Suppressor macrophage treated with lipopolysaccharide for 4 hours (primary cell): ENCODE measurements at regions not wholly inside any gene's neighbourhood (a gene's known extent, or its start where the extent isn't known, plus 50 kb on each side); places are given as distances from the start of the nearest gene placed in this dataset.
"Not testable (repeated sequence)": the region's sequence is repeated elsewhere in the genome, so short reads cannot be mapped to it uniquely, and the experiment has no call there.

Experiments used
- DNase-seq: peaks from one replicate; pipeline ENCODE4 v3.0.0-alpha.2; 2020

DNA sequence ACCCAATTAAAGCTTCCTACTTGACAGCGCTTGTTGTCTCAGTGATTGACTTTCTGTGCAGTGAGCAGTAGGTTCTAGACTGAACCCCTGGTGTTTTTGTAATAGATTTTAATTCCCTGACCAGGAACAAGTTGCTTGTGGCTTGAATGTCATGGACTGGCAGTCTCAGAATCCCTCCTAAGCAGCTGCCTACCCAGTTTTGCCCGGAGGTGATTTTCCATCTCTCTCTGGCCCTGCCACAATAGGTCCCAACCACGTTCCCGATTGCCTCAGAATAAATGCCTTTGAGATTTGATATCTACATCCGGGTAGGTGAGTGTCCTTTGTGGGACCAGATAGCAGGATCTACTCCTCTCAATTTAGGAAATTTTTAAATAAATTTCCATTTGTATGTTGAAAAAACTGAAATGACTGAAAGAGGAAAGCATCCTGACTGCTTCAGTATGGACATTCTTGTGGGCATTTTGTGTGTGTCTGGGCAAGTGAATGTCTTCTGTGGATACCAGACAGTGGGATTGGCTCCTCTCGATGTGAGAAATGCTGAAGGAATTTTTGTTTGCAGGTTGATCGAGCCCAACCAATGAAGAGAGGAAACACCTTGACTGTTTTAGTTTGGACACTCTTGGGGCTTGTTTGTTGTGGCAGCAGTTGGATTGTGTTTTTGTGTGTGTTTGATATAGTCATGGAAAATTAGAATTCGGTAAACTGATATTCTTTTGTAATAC is 1607.4 kb downstream of the C4orf33 start:
- DNase-seq, result no peak

GRCh38 chr4:130705023-130705422 is 1609.1 kb downstream of the C4orf33 start:
- DNase-seq, result no peak

- DNase-seq, result no peak
Measured at GRCh38 chr4:130712038-130712437, 1616.1 kb downstream of the C4orf33 start.

DNA sequence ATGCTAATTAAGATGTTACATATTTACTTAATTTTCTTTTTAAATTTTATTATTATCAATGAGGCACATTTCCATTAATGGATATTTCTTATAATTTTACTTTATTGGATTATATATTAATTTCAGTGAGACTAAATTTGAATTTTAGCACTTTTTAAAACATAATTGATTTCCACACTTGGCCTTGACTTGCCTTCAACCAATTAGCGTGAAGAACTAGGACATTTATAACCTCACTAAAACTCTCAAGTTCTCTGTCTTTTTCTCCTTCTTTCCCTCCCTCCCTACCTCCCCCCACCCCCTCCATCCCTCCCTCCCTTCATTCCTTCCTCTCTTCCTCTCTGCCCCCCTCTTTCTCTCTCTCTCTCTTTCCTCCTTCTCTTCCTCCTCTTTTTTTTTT is 1618.1 kb downstream of the C4orf33 start:
- DNase-seq, result no peak

- DNase-seq, result no peak
Measured at GRCh38 chr4:130722361-130722760, 1626.4 kb downstream of the C4orf33 start.

- no peak for DNase-seq
Measured at GRCh38 chr4:130736436-130737185, 1640.7 kb downstream of the C4orf33 start.

DNA sequence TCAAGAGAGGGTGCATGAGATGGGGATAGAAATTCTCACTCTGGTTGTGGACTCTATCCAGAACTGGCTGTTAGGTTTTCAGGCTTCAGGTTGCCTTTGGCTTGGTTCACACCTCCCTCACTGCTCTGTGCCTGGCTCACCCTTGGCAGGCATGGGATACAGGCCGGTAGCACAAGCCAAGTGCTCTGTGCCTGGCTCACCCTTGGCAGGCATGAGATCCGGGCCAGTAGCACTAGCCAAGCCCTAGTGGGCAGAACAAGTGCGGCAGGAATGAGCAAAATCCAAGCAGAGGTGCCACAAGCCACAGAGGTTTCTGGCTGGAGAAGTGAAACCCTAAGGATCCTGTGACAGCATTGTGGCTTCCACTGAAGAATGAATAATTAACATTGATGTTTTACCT is 1642.3 kb downstream of the C4orf33 start:
- DNase-seq, result no peak

DNA sequence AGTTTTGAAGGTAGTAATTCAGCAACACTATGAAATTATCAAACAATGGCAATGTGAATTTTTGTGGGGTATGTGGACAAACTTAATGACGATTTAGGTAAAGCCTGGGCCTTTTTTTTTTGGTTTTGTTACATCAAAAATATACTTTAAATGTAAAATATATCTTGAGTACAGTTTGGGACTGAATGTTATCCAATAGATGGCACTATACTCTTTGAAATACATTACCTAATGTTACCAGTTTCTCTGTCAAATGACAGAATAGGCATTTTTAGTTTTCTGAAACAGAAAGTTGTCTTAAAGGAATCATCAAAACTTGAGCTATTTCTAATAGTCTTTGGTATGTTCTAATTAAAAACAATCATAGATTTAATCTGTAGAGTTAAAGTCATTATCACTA is 1651.9 kb downstream of the C4orf33 start:
- no peak for DNase-seq

DNA sequence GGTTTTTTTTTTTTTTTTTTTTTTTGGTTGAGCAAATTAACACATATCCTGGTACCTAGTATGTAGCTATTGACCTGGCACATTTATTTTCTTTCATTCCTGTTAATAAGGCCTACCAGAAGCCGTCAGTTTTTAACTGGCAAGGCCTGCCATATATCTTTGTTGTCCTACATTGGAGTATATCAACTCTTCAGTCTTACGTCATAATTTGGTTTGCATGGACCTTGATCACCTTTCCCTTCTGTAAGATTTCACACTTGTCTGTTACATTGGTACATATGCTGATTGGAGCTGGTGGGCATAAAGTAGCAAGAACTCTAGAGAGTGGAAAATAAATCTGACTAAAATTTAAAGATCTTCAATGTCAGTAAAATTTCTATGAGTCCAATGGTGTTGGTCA is 1658.0 kb downstream of the C4orf33 start:
- no peak for DNase-seq

DNA sequence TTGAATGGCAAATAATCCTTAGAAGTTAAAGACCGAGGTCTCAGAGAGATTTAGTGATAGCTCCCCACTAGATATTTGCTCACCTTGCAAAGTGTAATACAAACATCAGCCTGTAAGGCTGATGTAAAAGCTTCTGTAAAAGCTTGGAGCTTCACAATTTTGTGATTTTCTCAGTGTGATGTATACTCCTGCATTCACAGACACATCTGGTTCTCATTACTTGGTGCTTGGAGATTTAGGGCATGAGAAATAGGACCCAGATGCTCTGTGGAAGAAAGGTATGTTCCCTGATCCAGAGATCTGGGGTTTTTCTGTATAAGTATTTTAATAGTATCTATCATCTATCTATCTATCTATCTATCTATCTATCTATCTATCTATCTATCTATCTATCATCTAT is 1664.3 kb downstream of the C4orf33 start:
- DNase-seq, result no peak

- DNase-seq, result not testable (repeated sequence)
Measured at GRCh38 chr4:130767384-130767783, 1671.4 kb downstream of the C4orf33 start.

DNA sequence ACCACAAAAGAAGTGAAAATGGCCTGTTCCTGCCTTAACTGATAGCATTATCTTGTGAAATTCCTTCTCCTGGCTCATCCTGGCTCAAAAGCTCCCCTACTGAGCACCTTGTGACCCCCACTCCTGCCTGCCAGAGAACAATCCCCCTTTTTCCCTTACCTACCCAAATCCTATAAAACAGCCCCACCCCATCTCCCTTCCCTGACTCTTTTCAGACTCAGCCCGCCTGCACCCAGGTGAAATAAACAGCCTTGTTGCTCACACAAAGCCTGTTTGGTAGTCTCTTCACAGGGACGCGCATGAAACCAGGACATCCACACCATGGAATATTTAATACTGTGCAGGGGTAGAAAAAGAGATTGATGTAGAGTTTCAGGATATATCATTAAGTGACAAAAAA is 1677.0 kb downstream of the C4orf33 start:
- not testable (repeated sequence) for DNase-seq

- peak; percentile 2 for DNase-seq
Measured at GRCh38 chr4:130808492-130808891, 1712.5 kb downstream of the C4orf33 start.

DNA sequence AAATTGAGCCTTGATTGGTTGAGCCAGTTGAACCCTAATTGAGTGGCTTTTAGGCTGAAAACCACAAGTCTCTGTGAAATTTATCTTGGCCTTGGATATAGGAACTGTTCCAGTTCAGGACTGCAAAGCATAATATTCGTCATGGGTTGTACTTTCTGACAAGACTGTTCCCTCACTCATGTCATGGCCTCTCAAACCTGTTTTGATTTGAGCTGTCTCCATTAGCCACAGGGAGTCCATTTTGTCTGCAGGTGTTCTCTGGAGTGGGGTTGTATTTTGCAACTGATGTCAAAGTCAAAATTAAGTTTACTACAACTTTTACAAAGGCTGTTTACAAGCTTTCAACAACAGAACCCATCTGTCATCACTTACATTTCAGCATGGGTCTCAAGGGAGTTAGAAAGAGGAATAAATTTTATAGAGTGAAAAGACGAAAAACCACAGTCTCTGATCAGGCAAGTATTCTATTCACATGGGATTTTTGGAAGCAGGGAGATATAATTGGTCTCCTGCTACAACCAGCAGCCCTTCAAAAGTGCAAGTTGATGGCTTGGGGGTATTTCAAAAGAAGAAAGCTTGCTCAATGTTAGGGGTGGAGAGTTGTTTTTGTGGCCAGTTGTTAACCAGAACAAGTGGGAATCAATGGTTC is 1716.3 kb downstream of the C4orf33 start:
- DNase-seq, result no peak

DNA sequence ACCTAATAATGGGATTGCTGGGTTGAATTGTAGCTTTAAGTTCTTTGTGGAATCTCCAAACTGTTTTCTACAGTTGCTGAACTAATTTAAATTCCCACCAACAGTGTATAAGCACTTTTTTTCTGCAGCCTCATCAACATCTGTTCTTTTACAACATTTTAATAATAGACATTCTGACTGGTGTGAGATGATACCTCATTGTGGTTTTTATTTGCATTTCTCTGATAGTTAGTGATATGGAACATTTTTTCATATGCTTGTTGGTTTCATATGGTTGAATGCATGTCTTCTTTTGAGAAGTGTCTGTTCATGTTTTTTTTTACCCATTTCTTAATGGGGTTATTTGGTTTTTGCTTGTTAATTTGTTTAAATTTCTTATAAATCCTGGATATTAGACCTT is 1718.9 kb downstream of the C4orf33 start:
- DNase-seq, result no peak

GRCh38 chr4:130820448-130820847 is 1724.5 kb downstream of the C4orf33 start:
- no peak for DNase-seq

GRCh38 chr4:130825284-130825683 is 1729.3 kb downstream of the C4orf33 start:
- DNase-seq, result no peak

DNA sequence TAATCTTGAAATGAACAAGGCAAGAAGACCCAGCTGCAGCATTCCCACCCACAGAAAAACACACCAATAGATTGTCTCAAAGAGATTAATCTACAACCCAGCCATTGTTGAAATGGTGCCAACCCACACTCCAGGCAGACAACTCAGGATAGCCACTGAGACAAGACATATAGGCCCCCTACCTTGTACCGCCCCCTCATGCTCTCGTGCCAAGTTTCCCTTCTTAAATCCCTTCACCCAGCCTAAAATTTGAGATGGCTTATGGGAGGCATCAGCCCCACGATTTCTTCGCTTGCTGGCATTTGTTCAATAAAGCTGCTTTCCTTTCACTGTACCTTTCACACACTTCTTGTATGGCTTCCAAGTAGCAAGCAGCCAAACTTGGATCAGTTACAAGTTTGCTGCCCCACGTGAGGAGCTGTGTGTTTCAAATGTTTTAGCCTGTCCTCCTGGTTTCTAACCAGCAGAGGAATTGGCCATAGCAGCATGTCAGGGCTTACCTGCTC is 1754.1 kb downstream of the C4orf33 start:
- DNase-seq, result no peak

DNA sequence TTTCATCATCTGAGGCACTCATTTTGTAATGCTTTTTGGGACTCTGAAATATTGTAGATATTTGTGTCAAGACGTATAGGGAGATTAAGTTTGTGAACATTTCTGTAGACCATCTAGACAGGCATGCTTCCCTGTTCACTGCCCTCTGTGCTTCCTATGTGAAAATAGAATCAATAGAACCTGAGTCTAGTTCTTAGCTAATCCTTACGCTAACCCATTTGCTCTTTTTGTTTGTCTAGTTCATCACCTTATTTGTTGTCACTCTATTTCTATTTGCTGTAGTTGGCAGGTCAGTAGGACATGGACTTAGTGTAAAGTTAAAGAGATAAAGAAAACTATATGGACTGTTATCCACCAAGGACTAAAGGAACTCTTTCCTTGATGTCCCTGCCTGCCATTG is 1755.2 kb downstream of the C4orf33 start:
- no peak for DNase-seq

DNA sequence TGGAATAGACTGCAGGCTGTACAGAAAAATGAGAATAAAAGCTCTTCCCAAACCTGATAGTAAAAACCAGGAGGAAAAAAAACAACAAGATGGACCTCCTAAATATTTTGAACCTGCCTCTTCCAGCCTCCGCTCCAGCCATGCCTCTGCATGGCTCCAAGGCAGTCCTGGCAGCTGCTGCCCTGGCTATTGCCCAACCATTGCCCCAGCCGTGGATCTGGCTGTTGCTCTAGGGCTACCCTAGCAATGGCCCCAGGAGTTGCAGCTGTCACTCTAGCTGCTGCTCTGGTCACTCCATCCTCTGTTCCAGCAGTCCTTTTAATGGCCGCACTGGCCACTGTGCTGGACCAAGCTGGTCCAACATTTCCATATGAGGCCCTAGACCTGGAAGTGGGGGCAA is 1756.0 kb downstream of the C4orf33 start:
- no peak for DNase-seq

DNA sequence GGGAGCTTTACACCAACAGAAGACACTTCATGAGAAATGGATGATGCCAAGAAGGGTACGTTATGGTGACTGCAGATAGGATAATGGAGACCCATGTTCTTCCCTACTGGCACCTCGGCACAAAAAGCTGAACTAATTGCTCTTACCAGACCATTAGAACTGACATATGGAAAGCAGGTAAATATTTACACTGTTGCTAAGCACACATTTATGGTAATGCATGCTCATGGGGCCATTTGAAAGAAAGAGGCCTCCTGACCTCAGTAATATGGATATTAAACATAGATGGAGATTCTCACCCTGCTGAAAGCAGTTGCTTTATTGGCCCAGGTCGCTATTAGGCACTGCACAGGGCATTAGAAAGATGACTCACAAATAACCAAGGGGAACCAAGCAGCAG is 1759.6 kb downstream of the C4orf33 start:
- no peak for DNase-seq

DNA sequence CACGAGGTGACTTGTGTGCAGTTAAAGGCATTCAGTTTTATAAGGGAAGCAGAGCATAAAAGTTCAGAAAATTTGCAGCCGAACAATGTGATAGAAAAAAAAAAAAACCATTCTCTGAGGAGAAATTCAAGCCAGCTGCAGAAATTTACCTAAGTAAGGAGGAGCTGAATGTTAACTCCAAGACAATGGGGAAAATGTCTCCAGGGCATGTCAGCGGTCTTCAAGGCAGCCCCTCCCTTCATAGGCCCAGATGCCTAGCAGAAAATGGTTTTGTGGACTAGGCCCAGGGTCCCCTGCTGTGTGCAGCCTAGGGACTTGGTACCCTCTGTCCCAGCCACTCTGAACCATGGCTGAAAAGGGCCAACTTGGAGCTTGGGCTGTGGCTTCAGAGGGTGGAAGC is 1764.0 kb downstream of the C4orf33 start:
- DNase-seq, result no peak

DNA sequence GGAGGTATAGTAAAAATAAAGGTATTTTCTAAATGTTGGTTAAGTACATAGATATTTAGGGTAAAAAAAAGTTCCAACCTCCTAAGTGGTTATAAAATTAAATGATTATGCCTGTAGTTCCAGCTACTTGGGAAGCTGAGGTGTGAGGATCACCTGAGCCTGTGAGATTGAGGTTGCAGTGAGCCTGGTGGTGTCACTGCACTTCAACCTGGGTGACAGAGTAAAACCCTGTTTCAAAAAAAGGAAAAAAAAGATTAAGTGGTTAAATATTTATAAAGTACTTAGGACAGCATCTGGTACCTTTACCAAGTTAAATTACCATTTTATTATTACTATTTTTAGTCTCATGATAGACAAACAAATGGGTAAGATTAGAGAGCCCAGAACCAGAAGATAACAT is 1801.0 kb downstream of the C4orf33 start:
- DNase-seq, result no peak

- no peak for DNase-seq
Measured at GRCh38 chr4:130901321-130901720, 1805.4 kb downstream of the C4orf33 start.
